ENCODE measurements at regions not wholly inside any gene's neighbourhood (a gene's known extent, or its start where the extent isn't known, plus 50 kb on each side); places are given as distances from the start of the nearest gene placed in this dataset.

GRCh38 chr2:238694922-238695321 is 153.0 kb upstream of the TWIST2 start:
- H3K36me3 ChIP-seq: no peaks in the 10 kb centered on the region
- 68% methylated on average over 6 of the region's 6 CpGs for whole genome bisulfite sequencing (ENCODE audit: insufficient coverage, low coverage, low lambda C conversion rate, missing lambda C conversion rate)
- H3K4me1 ChIP-seq: peaks cover 0 to 26% (median 10%) of the 10 kb centered on the region in 4 donors
- TF ChIP-seq POLR2A (IDR thresholded peaks at IDR 0.05) (no peak), CTCF (IDR thresholded peaks at IDR 0.05) (no peak)
- H3K9me3 ChIP-seq: no peaks in the 10 kb centered on the region
- H3K27ac ChIP-seq: peak overlapping the region in 1 of 3 donors; percentile 9
- no peak overlapping the region for H3K4me3 ChIP-seq
- DNase-seq (no peak), ATAC-seq (no peak)
- H3K27me3 ChIP-seq: no peaks in the 10 kb centered on the region
- intact Hi-C loops (cut with DNase I): no loop called here

- 11% methylated on average over 4 of the region's 4 CpGs for WGBS (ENCODE audit: insufficient coverage, low coverage, low lambda C conversion rate, missing lambda C conversion rate)
- Histone ChIP-seq H3K27me3 (no peaks in the 10 kb centered on the region), H3K36me3 (no peaks in the 10 kb centered on the region), H3K27ac (peak overlapping the region in 2 of 3 donors; percentile 34 to 77), H3K4me3 (no peak overlapping the region), H3K4me1 (peaks cover 0 to 26% (median 10%) of the 10 kb centered on the region in 4 donors), H3K9me3 (no peaks in the 10 kb centered on the region)
- TF ChIP-seq CTCF (IDR thresholded peaks at IDR 0.05) (no peak), POLR2A (IDR thresholded peaks at IDR 0.05) (no peak)
- intact Hi-C loops (cut with DNase I): no loop called here
- peak in 2 of 3 donors; percentile 86 to 92 for DNase-seq
- peak; percentile 72 to 88 (median 80) for ATAC-seq
Measured at GRCh38 chr2:238695538-238695937, 152.3 kb upstream of the TWIST2 start.

GRCh38 chr2:238696331-238696730 is 151.6 kb upstream of the TWIST2 start:
- ATAC-seq (peak in 2 of 4 donors; percentile 35 to 48), DNase-seq (peak in 1 of 3 donors; percentile 56)
- TF ChIP-seq POLR2A (IDR thresholded peaks at IDR 0.05): no peak
- TF ChIP-seq CTCF (IDR thresholded peaks at IDR 0.05): no peak
- Histone ChIP-seq H3K27ac (peak overlapping the region in 2 of 3 donors; percentile 34 to 77), H3K27me3 (no peaks in the 10 kb centered on the region), H3K36me3 (no peaks in the 10 kb centered on the region), H3K9me3 (no peaks in the 10 kb centered on the region), H3K4me3 (no peak overlapping the region), H3K4me1 (peaks cover 0 to 26% (median 10%) of the 10 kb centered on the region in 4 donors)
- intact Hi-C loops (cut with DNase I): no loop called here
- 14% methylated on average over 2 of the region's 4 CpGs for WGBS (ENCODE audit: insufficient coverage, low coverage, low lambda C conversion rate, missing lambda C conversion rate)

GRCh38 chr2:238696786-238697185 is 151.1 kb upstream of the TWIST2 start:
- Histone ChIP-seq H3K9me3 (no peaks in the 10 kb centered on the region), H3K27me3 (no peaks in the 10 kb centered on the region), H3K4me1 (peaks cover 0 to 26% (median 10%) of the 10 kb centered on the region in 4 donors), H3K4me3 (no peak overlapping the region), H3K27ac (peak overlapping the region in 1 of 3 donors; percentile 77), H3K36me3 (no peaks in the 10 kb centered on the region)
- ATAC-seq (peak in 2 of 4 donors; percentile 5 to 18), DNase-seq (no peak)
- TF ChIP-seq CTCF (IDR thresholded peaks at IDR 0.05): no peak
- no peak for TF ChIP-seq POLR2A (IDR thresholded peaks at IDR 0.05)
- 61% methylated on average over 3 of the region's 3 CpGs for WGBS (ENCODE audit: insufficient coverage, low coverage, low lambda C conversion rate, missing lambda C conversion rate)
- intact Hi-C loops (cut with DNase I): no loop called here
